Upper lobe of left lung (tissue), 6 donors: ENCODE measurements at regions not wholly inside any gene's neighbourhood (a gene's known extent, or its start where the extent isn't known, plus 50 kb on each side); places are given as distances from the start of the nearest gene placed in this dataset.

Experiments used
- ATAC-seq, 2 donors: fragments of 200-7000 bp; cut with Tn5 transposase; one replicate each; pipeline ENCODE4 v1.9.1; 2022; ENCODE audit warnings: mild to moderate bottlenecking in 2 of 2, moderate library complexity in 2 of 2; ENCODE audit not compliant: low FRiP score in 2 of 2
- DNase-seq, 2 donors: peaks; one replicate each; pipeline ENCODE4 v3.0.0-alpha.2; 2019 to 2020
- H3K27ac ChIP-seq, 4 donors: fragments of 200-600 bp; sonication (generic); one replicate each; pipeline ENCODE4 v1.5.1; 2016 to 2019
- H3K27me3 ChIP-seq, 4 donors: fragments of 200-600 bp; sonication (generic); one replicate each; pipeline ENCODE4 v1.5.1; 2017 to 2019
- H3K36me3 ChIP-seq, 4 donors: fragments of 200-600 bp; sonication (generic); one replicate each; pipeline ENCODE4 v1.5.1; 2016 to 2019
- H3K4me1 ChIP-seq, 4 donors: fragments of 200-600 bp; sonication (generic); one replicate each; pipeline ENCODE4 v1.5.1; 2018 to 2019
- H3K4me3 ChIP-seq, 4 donors: fragments of 200-600 bp; sonication (generic); one replicate each; pipeline ENCODE4 v1.5.1; 2017 to 2019; ENCODE audit warnings: mild to moderate bottlenecking in 2 of 4, moderate library complexity in 1 of 4
- H3K9me3 ChIP-seq, 4 donors: fragments of 200-600 bp; sonication (generic); one replicate each; pipeline ENCODE4 v1.5.1; 2018 to 2019
- EP300 ChIP-seq, 4 donors: sonication (generic); formaldehyde crosslinking; IDR thresholded peaks; one replicate each; pipeline ENCODE4 v1.5.1; 2017; ENCODE audit warnings: antibody characterized with exemption in 4 of 4, control low read depth in 2 of 4
- POLR2A ChIP-seq, 4 donors: fragments of 450-650 bp; IDR thresholded peaks; one replicate each; pipeline ENCODE4 v1.5.1; 2016 to 2017; ENCODE audit warnings: antibody characterized with exemption in 4 of 4, mild to moderate bottlenecking in 2 of 4
- POLR2AphosphoS5 ChIP-seq, 2 donors: sonication (generic); formaldehyde crosslinking; IDR thresholded peaks; one replicate each; pipeline ENCODE4 v1.5.1; 2017; ENCODE audit warnings: antibody characterized with exemption in 2 of 2
- WGBS, 2 donors: methylation state at CpG; one replicate each; pipeline ENCODE4 v1.1.5; 2017 to 2018; 5-methylcytosine and 5-hydroxymethylcytosine counted together
- TF ChIP-seq, protein P1 (sequence below), 6 experiments: fragments of 450-650 bp in 4 of 6; fragments of 200-600 bp in 2 of 6; sonication (generic) in 2 of 6; IDR thresholded peaks; one replicate each; pipeline ENCODE4 v1.5.1; 2016 to 2019; ENCODE audit warnings: antibody characterized with exemption in 6 of 6
- donor health status: DM: no; HTN: no; CAD: no; lungs with moderate emphysema.
- donor health status: DM: no; HTN: yes; CAD: no; lungs with severe emphysema.

DNA sequence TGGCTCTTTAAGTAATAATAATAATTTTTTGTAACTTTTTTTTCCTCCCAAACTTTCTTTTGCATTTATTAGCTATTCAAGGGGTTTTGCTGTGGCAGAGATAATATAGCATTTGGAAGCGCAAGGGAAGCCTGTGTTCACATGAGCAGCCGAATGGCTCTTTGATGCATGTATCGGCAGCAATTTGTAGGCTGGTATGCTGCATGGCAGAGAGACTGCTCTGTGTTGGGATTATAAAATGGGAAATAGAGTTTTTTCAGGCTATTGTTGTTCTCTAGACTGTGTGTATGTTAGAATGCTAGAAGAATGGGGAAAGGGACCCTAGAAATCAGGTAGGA lies 94.6 kb upstream of the SALL1 start:
- DNase-seq: no peak
- Histone ChIP-seq H3K4me1 (no peaks in the 10 kb centered on the region), H3K9me3 (no peaks in the 10 kb centered on the region), H3K27ac (no peak overlapping the region), H3K27me3 (no peaks in the 10 kb centered on the region), H3K36me3 (no peaks in the 10 kb centered on the region), H3K4me3 (no peak overlapping the region)
- ATAC-seq: no peak
- TF ChIP-seq POLR2AphosphoS5 (IDR thresholded peaks at IDR 0.05) (no peak), POLR2A (IDR thresholded peaks at IDR 0.05) (no peak), EP300 (IDR thresholded peaks at IDR 0.05) (no peak)
- TF ChIP-seq, protein P1, sequence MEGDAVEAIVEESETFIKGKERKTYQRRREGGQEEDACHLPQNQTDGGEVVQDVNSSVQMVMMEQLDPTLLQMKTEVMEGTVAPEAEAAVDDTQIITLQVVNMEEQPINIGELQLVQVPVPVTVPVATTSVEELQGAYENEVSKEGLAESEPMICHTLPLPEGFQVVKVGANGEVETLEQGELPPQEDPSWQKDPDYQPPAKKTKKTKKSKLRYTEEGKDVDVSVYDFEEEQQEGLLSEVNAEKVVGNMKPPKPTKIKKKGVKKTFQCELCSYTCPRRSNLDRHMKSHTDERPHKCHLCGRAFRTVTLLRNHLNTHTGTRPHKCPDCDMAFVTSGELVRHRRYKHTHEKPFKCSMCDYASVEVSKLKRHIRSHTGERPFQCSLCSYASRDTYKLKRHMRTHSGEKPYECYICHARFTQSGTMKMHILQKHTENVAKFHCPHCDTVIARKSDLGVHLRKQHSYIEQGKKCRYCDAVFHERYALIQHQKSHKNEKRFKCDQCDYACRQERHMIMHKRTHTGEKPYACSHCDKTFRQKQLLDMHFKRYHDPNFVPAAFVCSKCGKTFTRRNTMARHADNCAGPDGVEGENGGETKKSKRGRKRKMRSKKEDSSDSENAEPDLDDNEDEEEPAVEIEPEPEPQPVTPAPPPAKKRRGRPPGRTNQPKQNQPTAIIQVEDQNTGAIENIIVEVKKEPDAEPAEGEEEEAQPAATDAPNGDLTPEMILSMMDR (IDR thresholded peaks at IDR 0.05): no peak
- 75 to 80% methylated on average over 3 of the region's 3 CpGs for WGBS, 2 donors

GRCh38 chr16:51244887-51245657 lies 94.0 kb upstream of the SALL1 start:
- H3K4me1 ChIP-seq: no peaks in the 10 kb centered on the region
- no peaks in the 10 kb centered on the region for H3K9me3 ChIP-seq
- WGBS, 2 donors: 51 to 52% methylated on average over 24 of the region's 24 CpGs
- H3K27me3 ChIP-seq: no peaks in the 10 kb centered on the region
- TF ChIP-seq POLR2A (IDR thresholded peaks at IDR 0.05): no peak
- no peak for TF ChIP-seq EP300 (IDR thresholded peaks at IDR 0.05)
- TF ChIP-seq, protein P1 (IDR thresholded peaks at IDR 0.05): no peak
- TF ChIP-seq POLR2AphosphoS5 (IDR thresholded peaks at IDR 0.05): no peak
- DNase-seq (no peak), ATAC-seq (no peak)
- no peaks in the 10 kb centered on the region for H3K36me3 ChIP-seq
- no peak overlapping the region for H3K4me3 ChIP-seq
- H3K27ac ChIP-seq: no peak overlapping the region

GRCh38 chr16:51243936-51244436 lies 92.9 kb upstream of the SALL1 start:
- ATAC-seq (no peak), DNase-seq (no peak)
- Histone ChIP-seq H3K4me1 (no peaks in the 10 kb centered on the region), H3K27ac (no peak overlapping the region), H3K9me3 (no peaks in the 10 kb centered on the region), H3K4me3 (no peak overlapping the region), H3K36me3 (no peaks in the 10 kb centered on the region), H3K27me3 (no peaks in the 10 kb centered on the region)
- TF ChIP-seq POLR2AphosphoS5 (IDR thresholded peaks at IDR 0.05) (no peak), POLR2A (IDR thresholded peaks at IDR 0.05) (no peak), EP300 (IDR thresholded peaks at IDR 0.05) (no peak)
- TF ChIP-seq, protein P1 (IDR thresholded peaks at IDR 0.05): no peak
- WGBS, 2 donors: 19 to 22% methylated on average over 10 of the region's 10 CpGs

- H3K27ac ChIP-seq: no peak overlapping the region
- H3K4me1 ChIP-seq: no peaks in the 10 kb centered on the region
- no peaks in the 10 kb centered on the region for H3K36me3 ChIP-seq
- H3K9me3 ChIP-seq: no peaks in the 10 kb centered on the region
- 67 to 73% methylated on average over 3 of the region's 3 CpGs for WGBS, 2 donors
- ATAC-seq: no peak
- H3K27me3 ChIP-seq: no peaks in the 10 kb centered on the region
- DNase-seq: no peak
- TF ChIP-seq, protein P1 (IDR thresholded peaks at IDR 0.05): no peak
- no peak for TF ChIP-seq EP300 (IDR thresholded peaks at IDR 0.05)
- TF ChIP-seq POLR2A (IDR thresholded peaks at IDR 0.05): no peak
- no peak for TF ChIP-seq POLR2AphosphoS5 (IDR thresholded peaks at IDR 0.05)
- H3K4me3 ChIP-seq: no peak overlapping the region
Measured at GRCh38 chr16:51242296-51242994, 91.4 kb upstream of the SALL1 start.
